ENCODE measurements at regions not wholly inside any gene's neighbourhood (a gene's known extent, or its start where the extent isn't known, plus 50 kb on each side); places are given as distances from the start of the nearest gene placed in this dataset.
"Not testable (repeated sequence)": the region's sequence is repeated elsewhere in the genome, so short reads cannot be mapped to it uniquely, and the experiment has no call there.

GRCh38 chr1:94302497-94302896, 65.1 kb upstream of the ARHGAP29 start:
- no peak for DNase-seq

- no peak for DNase-seq
These were observed 63.8 kb upstream of the ARHGAP29 start for GRCh38 chr1:94301186-94301585.

DNA sequence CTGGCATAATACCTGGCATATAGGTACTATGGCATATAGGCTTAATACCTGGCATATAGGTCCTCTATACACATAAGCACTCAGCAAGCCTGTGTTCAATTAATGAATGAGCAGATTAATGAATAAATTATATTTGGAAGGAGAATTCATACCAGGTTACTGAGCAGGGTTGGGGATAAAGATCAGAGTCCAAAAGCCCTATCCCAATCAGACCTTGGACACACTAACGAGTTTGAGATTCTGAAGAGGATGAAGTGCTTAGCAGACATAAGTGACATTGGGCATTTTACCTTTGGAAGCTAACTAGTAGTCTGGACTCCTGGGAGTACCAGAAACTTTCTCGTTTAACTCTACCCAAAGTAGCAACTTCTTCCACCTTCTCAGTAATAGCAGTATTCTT, 63.3 kb upstream of the ARHGAP29 start:
- no peak for DNase-seq

DNA sequence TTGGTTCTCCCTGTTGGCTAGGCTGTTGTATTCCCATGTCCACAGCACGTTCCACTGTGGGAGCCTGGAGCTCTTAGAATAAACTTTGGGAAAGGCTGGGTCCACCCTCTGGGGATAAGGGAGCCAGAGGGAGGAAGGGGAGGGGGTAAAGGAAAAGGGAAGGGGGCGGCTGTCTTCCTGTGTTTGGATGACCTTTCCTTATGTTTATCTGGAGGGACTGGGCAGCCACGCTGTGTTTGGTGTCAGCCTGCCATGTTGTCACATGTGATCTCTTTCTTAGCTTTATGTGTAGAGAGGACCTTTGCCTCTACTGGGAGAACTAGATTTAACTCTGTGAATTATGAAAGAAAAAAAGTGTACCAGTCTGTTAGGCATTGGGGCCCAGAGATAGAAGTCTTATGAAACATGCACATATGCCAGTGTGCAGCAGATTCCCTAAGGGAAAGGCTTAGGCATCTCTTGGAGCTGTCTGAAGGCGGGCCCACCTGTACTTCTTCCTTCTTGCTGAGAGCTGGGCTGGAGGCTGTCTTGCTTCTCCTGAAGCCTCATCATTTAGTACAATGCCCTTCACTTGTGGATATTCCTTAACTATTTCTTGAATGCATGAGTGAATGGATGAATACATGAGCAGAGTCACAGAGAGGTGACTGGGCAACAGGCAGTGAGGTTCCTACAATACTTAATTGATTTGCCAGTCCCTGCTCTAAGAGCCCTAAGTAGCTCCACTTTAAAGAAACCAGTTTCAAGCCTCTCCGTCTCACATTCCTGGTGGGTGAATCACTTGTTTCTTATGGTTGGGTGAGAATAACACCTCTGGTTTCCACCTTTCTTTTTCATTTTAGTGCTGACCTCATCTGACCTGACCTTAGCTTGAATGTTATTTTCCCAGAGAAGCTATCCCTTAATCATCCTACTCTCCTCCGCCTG, 62.5 kb upstream of the ARHGAP29 start:
- DNase-seq, result no peak

DNA sequence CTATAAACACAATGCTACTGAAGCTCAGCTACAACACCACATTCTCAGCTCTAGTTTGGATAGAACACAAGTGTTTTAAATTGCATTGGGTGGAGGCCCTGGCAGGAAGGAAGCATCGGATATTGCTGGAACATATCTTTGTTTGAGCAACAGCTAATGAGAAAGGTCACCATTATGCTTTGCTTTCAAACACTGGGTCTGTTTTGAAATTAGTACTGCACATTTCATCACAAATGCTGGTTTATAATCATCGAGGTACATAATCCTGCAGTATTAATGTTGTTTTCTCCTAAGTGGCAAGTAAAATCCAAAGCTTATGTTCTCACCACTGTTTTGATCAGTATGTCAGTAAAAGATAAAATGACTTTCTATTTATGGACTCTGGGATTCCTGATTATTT, 61.5 kb upstream of the ARHGAP29 start:
- no peak for DNase-seq

DNA sequence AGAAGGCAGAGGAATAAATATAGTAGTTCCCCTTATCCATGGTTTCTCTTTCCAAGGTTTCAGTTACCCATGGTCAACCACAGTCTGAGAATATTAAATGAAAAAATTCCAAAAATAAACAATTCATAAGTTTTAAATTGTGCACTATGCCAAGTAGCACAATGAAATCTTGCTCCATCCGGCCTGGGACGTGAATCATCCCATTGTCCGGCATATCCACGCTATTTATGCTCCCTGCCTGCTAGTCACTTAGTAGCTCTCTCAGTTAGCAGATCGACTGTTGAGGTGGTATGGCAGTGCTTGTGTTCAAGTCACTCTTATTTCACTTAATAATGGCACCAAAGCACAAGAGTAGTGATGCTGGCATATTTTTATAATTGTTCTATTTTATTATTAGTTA, 58.6 kb upstream of the ARHGAP29 start:
- DNase-seq, result no peak

DNA sequence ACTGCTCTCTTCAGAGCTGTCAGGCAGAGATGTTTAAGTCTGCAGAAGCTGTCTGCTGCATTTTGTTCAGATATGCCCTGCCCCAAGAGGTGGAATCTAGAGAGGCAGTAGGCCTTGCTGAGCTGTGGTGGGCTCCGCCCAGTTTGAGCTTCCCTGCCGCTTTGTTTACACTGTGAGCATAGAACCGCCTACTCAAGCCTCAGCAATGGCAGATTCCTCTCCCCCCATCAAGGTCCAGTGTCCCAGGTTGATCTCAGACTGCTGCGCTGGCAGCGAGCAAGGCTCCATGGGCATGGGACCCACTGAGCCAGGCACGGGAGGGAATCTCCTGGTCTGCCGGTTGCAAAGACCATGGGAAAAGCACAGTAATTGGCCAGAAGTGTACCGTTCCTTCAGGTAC, 55.6 kb upstream of the ARHGAP29 start:
- not testable (repeated sequence) for DNase-seq

GRCh38 chr1:94289244-94289643, 51.9 kb upstream of the ARHGAP29 start:
- DNase-seq, result not testable (repeated sequence)

Measured in NCI-H1417 treated with DMSO at 0.1 percent for 48 hours (cell line).